ENCODE measurements at regions not wholly inside any gene's neighbourhood (a gene's known extent, or its start where the extent isn't known, plus 50 kb on each side); places are given as distances from the start of the nearest gene placed in this dataset.

GRCh38 chr9:73219985-73220626, 68.4 kb downstream of the ANXA1 start:
- no peak for DNase-seq

GRCh38 chr9:73223594-73223993, 71.9 kb downstream of the ANXA1 start:
- no peak for DNase-seq

DNA sequence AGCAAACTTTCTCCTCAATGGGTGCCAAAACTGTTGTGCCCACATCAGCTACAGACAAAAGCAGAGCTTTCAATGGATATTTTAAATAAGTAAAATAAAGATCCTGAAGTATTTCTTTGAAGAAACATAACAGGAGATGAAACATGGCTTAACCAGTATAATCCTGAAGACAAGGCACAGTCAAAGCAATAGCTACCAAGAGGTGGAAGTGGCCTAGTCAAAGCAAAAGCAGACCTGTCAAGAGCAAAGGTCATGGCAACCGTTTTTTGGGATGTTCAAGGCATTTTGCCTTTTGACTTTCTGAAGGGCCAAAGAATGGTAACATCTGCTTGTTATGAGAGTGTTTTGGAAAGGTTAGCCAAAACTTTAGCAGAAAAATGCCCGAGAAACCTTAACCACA, 77.9 kb downstream of the ANXA1 start:
- no peak for DNase-seq

- no peak for DNase-seq
These were observed 78.6 kb downstream of the ANXA1 start for GRCh38 chr9:73230251-73230650.

GRCh38 chr9:73231203-73231602, 79.5 kb downstream of the ANXA1 start:
- no peak for DNase-seq

DNA sequence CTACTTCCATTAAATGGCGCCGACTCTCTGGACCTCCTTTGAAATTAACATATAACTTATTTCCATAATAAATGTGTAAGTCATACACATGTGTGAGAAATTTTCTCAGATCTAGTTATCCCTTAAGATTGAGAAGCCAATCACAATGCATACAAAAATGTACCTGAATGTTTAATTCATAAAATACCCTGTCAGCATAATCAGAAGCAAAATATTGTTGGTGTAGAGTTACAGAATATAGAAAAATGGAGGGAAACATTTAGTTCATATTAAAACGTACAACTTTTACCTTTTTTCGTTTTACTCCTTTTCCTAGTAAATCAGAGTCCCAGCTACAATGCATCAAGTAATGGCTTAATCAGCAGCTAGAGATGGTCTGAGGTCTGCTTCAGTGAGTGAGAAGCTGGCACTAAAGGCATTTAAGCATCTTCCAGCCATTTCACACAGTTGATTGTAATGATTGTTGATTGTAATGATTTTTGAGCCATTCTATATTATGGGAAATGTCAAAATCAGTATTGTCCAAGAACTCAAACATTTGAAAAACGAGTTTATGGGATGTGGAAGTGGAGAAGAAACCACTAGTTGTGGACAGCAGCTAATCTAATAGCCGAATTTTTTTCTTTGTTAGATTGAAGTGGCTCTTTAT, 81.8 kb downstream of the ANXA1 start:
- DNase-seq = no peak

GRCh38 chr9:73234008-73234360, 82.3 kb downstream of the ANXA1 start:
- no peak for DNase-seq

DNA sequence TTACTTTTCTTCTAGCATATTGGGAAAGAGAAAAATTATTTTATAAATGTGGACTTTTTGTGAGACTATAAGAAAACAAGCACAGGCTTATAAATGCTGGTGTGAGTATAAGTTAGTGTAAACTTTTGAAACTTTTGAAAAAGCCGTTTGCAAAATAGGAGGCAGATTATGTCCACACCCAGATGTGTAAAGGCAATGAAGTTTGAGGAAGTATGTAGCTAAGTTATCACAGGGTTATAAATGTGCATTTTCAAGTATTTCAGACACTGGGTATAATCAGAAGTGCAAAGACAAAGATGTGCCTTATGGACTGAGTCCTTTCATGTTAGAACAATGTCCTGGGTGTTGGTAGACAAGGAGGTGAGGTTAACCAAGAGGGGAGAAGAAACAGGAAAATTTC, 85.5 kb downstream of the ANXA1 start:
- DNase-seq = no peak

DNA sequence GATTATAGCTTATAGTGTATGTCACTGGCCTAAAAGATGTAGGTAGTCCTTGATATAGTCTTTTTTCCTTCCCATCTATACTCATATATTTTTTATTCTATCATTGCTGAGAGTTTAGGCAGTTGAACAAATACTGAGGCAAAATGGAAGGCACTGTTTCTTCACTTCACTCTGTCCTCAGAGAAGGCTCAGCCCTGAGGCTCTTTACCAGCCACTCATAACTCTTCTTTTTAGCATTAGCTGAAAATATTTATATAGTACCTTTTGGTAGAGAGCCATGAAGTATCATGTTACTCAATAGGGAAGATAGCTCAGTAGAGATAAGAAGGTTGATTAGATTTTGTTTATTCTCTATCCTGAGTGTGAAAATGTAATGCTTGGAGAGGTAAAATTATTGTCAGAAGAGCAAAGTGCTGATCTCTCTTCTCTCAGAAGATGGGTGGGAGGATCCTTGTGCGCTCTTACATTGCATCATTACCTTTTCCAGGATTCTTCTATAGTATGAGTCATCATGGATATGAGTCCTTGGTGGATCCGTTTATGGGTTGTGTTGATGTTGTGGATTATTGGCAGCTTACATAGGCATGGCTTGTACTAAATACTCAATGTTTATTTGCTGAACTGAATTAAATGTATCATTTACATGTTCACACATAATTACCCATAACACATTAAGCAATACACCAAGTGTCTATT, 88.1 kb downstream of the ANXA1 start:
- DNase-seq = no peak

DNA sequence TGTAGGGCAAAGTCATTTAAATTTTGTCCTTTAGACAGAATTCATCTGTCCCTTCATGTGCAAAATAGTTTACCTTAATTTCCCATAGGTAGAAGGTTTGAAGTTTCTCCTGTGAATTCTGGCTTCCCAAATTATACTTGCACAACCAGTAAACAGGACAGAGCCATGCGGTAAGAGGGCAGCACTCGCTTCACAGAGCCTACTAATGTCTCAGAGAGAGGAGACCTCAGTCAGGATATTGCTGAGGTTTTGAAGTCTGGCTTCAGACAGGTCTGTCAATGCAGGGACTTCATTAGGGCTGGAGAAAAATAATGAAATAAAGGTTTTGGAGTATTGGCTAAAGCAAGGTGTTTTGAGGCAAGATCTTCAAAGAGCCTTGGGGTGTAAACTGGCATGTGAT, 91.4 kb downstream of the ANXA1 start:
- no peak for DNase-seq

DNA sequence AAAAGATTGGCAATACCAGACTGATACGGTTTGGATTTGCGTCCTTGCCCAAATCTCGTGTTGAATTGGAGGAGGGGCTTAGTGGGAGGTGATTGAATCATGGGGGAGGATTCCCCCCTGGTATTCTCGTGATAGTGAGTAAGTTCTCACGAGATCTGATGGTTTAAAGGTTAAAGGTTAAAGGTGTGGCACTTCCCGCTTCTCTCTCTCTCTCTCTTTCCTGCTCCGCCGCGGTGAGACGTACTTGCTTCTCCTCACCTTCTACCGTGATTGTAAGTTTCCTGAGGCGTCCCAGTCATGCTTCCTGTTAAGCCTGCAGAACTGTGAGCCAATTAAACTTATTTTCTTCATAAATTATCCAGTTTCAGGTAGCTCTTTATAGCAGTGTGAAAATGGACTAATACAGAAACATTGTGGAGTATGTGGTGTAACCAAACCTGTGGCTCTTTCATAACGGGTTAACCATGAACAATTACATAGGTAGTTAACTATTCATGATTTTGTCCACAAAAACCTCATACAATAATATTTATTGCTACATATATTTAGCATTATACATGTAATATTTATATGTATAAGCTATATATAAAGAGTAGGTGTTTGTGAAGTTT, 107.5 kb downstream of the ANXA1 start:
- DNase-seq = no peak

DNA sequence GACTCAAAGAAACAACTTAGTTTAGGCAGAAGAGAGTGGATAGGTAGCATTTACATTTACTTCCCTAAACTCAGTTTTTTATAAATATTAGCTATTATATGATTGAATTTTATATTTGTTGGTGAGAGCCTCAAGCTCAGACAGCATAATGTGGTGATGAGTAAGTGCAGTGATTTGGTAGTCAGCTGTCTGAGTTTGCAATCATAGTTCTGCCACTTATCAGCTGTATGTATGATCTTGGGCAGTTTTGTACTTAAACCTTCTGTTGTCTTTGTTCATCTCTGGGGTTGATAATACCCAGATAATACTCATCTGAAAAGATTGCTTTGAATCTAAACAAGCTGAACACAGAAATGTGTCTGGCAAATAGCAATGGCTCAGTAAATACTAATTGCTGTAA, 108.8 kb downstream of the ANXA1 start:
- DNase-seq = no peak

- no peak for DNase-seq
These were observed 113.0 kb downstream of the ANXA1 start for GRCh38 chr9:73264631-73265030.

DNA sequence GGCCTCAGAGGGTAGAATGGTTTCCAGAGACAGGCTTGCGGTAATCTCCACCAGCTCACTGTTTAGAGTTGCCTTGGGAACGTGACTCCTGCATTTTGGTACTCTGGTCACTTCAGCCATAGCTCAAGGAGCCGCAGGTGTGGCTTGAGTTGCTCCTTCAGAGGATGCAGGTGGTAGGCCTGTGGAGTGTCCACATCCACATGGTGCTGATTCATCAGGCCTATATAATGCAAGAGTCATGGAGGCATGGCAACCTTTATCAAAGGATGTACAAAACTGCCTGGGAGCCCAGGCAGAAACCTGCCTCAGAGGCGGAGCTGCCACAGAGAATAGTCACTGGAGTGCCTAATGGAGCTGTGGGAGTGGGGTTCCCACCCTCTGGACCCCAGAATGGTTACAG, 114.2 kb downstream of the ANXA1 start:
- DNase-seq = no peak

GRCh38 chr9:73269430-73270101, 117.9 kb downstream of the ANXA1 start:
- no peak for DNase-seq

- DNase-seq = no peak
These were observed 119.5 kb downstream of the ANXA1 start for GRCh38 chr9:73270967-73271721.

- DNase-seq = no peak
These were observed 128.4 kb downstream of the ANXA1 start for GRCh38 chr9:73280113-73280512.

GRCh38 chr9:73284377-73284776, 132.7 kb downstream of the ANXA1 start:
- DNase-seq = no peak

GRCh38 chr9:73294336-73294735, 142.7 kb downstream of the ANXA1 start:
- DNase-seq = no peak

GRCh38 chr9:73325983-73326382, 174.3 kb downstream of the ANXA1 start:
- no peak for DNase-seq

DNA sequence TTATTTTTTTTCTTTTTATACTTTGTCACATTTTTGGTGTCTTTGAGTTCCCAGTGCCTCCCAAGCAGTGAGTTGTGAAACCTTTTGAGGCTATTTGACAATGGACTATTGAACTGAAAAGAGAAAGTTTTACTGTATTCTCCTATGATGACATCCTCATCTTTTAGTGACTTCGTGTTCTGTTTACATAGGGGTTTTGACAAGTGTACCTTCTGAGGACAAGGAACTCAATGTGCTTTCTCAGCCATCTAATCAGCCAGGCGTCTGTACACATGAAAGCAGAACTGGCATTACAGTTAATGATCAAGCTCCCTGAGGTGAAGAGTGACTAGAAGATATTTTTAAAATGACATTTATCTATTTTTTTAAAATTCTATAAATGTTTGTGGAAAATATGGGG, 175.5 kb downstream of the ANXA1 start:
- no peak for DNase-seq
